Endothelial cell of umbilical vein (primary cell): ENCODE measurements at regions not wholly inside any gene's neighbourhood (a gene's known extent, or its start where the extent isn't known, plus 50 kb on each side); places are given as distances from the start of the nearest gene placed in this dataset.

Source experiments
- CTCF ChIP-seq, 2 donors: IDR thresholded peaks; 1 replicate in 1 of 2; 2 replicates in 1 of 2; pipeline ENCODE4 v1.5.1; 2011; ENCODE audit warnings: low read length in 2 of 2, mild to moderate bottlenecking in 2 of 2, moderate library complexity in 2 of 2, control low read depth in 1 of 2, inconsistent platforms in 1 of 2, low read depth in 1 of 2; ENCODE audit not compliant: insufficient read depth in 1 of 2; ENCODE audit errors: extremely low read depth in 1 of 2
- EZH2 ChIP-seq: IDR thresholded peaks from 2 replicates; pipeline ENCODE4 v1.6.1; 2012; ENCODE audit warnings: borderline replicate concordance, low read depth, mild to moderate bottlenecking, moderate library complexity, low read length, inconsistent platforms; ENCODE audit not compliant: severe bottlenecking
- POLR2A ChIP-seq: IDR thresholded peaks from 2 replicates; pipeline ENCODE4 v1.6.1; 2012; ENCODE audit warnings: low read depth, mild to moderate bottlenecking, control low read depth, low read length

GRCh38 chr2:118611691-118612090 lies 235.8 kb downstream of the EN1 start:
- TF ChIP-seq CTCF (IDR thresholded peaks at IDR 0.05; ENCODE audit: extremely low read depth in 1 of 2, insufficient read depth in 1 of 2, low read depth in 1 of 2, low read length in 2 of 2) (no peak), POLR2A (no peak), EZH2 (no peak)
